ENCODE measurements at regions not wholly inside any gene's neighbourhood (a gene's known extent, or its start where the extent isn't known, plus 50 kb on each side); places are given as distances from the start of the nearest gene placed in this dataset.

GRCh38 chr4:187183826-187184225 lies 460.2 kb upstream of the FAT1 start:
- TF ChIP-seq CTCF (tag by site-specific recombination; IDR thresholded peaks at IDR 0.05) (no peak), ZNF184 (tag by site-specific recombination; IDR thresholded peaks at IDR 0.05) (no peak), ZBTB1 (tag by site-specific recombination; IDR thresholded peaks at IDR 0.05) (no peak), PATZ1 (tag by site-specific recombination; IDR thresholded peaks at IDR 0.05) (no peak), ZNF175 (tag by site-specific recombination; IDR thresholded peaks at IDR 0.05) (no peak), REST (tag by site-specific recombination; IDR thresholded peaks at IDR 0.05) (no peak), ZNF23 (tag by site-specific recombination; IDR thresholded peaks at IDR 0.05; ENCODE audit: borderline replicate concordance) (no peak), MYNN (tag by site-specific recombination; IDR thresholded peaks at IDR 0.05; ENCODE audit: borderline replicate concordance) (no peak)

All from HEK293 (cell line).